GM21619 (cell line): ENCODE measurements at regions not wholly inside any gene's neighbourhood (a gene's known extent, or its start where the extent isn't known, plus 50 kb on each side); places are given as distances from the start of the nearest gene placed in this dataset.
"Not testable (repeated sequence)": the region's sequence is repeated elsewhere in the genome, so short reads cannot be mapped to it uniquely, and the experiment has no call there.

Experiments
- ATAC-seq: cut with Tn5 transposase; IDR thresholded peaks from one replicate; pipeline ENCODE4 v1.9.1; 2021; ENCODE audit not compliant: unreplicated experiment

DNA sequence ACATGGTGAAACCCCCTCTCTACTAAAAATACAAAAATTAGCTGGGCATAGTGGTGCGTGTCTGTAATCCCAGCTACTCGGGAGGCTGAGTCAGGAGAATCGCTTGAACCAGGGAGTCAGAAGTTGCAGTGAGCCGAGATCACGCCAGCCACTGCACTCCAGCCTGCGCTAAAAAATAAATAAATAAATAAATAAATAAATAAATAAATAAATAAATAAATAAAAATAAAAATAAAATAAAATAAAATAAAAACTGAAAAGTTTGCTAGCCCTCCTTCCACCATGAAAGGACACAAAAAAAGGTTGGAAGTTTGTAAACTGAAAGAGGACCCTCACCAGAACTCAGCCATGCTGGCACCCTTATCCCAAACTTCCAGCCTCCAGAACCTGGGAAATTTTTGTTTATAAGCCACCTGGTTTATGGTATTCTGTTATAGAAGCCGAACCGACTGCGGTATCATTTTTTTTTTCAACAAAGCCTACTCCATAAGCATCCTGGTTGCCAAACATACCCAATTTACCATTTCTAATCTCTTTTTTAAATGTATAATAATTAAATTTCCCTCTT is 448.2 kb downstream of the SEMA3D start:
- no peak for ATAC-seq

DNA sequence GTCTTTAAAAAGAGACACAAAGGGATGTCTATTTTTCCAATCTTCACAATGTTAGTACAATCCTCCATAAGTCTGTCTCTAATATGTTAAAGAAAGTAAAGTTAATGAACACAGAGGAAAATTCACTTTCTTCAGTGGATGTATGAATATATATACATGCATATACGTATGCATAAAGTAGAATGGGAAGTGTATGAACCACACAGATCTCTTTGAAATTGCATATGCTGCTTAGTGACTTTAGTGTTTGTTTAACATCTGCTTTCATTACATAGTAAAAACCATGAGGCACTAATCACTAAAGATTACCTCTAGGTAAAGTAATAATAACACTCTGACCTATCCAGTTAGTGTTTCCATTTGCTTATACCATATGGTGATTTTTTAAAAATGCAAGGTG is 451.2 kb downstream of the SEMA3D start:
- no peak for ATAC-seq

DNA sequence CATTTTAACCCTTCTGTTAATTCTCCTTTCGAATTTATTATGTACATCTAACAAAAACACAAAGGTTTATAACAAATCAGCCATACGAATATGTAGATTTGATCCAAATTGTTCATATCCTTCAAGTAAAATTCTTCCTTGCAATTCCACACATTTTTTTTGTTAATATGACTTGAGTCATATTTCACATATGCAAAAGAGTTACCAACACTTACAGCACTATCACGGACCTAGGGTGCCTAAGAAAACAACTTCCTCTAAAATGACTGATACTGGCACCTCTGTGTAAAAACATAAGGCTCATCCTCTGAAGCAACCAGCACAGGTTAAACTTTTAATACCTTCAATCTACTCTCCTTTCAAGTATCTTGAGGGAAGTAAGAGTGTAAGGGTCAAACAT is 451.8 kb downstream of the SEMA3D start:
- no peak for ATAC-seq

DNA sequence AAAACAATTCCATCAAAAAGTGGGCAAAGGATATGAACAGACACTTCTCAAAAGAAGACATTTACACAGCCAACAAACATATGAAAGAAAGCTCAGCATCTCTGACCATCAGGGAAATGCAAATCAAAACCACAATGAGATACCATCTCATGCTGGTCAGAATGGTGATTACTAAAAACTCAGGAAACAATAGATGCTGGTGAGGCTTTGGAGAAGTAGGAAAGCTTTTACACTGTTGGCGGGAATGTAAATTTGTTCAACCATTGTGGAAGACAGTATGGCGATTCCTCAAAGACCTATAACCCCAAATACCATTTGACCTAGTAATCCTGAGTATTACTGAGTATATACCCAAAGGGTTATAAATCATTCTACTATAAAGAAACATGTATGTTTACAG is 452.9 kb downstream of the SEMA3D start:
- ATAC-seq, result not testable (repeated sequence)

DNA sequence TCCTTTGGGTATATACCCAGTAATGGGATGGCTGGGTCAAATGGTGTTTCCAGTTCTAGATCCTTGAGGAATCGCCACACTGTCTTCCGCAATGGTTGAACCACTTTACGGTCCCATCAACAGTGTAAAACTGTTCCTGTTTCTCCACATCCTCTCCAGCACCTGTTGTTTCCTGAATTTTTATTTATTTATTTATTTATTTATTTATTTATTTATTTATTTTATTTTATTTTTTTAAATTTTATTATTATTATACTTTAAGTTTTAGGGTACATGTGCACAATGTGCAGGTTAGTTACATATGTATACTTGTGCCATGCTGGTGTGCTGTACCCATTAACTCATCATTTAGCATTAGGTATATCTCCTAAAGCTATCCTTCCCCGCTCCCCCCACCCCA is 456.0 kb downstream of the SEMA3D start:
- not testable (repeated sequence) for ATAC-seq

DNA sequence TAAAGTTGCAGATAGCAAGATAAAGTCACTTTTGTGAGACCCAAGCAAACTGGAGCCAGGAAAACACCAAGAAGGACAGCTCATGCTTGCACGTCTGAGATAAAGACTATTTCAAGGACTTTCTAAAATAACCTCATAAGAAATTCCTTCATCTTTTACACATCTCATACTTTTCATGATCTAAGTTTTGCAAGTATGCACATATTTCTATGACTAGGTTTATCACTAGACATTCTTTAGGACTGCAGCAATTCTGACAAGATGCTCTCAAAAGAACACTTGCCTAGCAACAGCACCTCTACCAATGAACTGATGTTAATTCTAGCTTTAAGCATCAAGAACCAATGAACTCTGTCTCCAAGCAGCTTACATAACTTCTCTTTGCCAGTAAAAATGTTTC is 457.6 kb downstream of the SEMA3D start:
- no peak for ATAC-seq

DNA sequence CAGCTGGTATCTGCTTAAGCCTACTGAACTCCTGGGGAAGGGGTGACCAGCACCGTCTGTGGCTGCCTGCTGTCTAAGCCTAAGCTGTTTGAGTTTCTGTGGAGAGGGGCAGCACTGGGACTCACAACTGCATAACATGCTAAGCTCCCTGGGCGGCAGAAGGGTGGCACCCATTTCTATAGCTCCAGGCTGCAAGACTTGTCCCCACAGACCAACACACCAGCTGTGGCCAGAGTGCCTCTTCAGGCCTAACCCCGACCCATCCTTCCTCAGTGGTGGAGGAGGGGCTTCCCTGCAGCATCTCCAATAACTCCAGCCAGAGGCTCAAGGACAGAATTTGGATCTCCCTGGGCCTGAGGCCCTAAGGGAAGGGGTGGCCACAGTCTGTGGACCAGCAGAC is 464.1 kb downstream of the SEMA3D start:
- no peak for ATAC-seq

DNA sequence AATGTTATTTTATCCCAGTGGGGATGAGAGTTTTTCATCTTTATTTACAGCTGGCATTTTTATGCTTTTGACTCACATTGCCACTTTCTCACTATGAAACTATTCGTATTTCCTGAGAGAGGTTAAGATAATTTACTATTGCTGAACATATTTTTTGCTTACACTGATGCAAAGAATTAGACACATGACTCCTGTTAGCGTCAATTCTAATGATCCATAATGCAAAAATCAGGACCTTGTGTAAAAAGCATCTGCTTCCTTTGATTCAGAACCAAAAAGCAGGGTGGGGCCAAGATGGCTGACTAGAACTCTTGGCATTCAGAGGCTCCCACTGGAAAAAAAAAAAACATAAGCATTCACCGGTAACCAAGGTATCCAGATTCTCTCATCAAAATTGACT is 464.8 kb downstream of the SEMA3D start:
- ATAC-seq, result no peak

DNA sequence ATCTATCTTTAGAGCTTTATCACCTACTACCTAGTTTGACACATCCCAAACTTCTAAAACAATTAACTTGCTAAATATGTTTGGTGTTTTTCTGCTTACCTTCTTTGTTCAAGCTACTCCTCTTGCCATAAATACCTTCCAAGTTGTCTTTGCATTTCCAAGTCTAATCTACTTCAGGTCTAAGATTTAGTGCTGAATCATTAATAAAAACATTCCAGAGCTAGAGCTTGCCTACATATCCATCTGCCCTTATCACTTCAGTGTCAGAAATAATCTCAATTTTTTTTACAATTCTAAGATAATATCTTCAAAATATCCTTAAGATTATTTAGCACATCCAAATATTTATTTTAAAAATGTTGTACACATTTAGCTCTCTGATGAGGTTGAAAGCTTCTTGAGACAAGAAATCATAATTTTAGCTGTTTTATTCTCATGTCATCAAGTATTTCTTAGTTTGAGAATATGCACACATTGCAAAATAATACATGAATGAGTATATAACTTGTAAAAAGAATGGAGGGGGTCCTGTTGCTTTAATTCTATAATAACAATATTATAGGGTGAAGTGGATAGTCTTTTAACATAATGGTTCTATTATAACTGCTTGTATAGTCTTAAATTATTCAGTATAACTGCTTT is 466.3 kb downstream of the SEMA3D start:
- no peak for ATAC-seq

DNA sequence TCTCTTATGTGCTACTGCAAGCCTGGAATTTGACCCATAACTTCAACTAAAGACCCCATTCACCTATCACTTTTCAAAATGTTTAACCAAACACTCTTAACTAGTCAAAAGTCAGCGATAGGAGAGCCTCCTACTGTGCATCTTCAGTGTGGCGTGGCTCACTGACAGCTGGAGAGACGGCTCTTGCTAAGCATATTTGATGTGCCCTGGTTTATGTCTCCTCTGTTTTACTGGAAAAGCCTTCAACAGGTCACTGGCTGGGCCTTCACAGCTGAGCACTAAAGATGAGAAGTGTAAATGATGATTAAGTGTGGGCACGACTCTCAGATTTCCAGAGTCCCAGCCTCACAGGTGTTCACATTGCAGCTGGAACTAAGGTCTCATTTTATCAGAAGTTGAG is 472.1 kb downstream of the SEMA3D start:
- no peak for ATAC-seq

DNA sequence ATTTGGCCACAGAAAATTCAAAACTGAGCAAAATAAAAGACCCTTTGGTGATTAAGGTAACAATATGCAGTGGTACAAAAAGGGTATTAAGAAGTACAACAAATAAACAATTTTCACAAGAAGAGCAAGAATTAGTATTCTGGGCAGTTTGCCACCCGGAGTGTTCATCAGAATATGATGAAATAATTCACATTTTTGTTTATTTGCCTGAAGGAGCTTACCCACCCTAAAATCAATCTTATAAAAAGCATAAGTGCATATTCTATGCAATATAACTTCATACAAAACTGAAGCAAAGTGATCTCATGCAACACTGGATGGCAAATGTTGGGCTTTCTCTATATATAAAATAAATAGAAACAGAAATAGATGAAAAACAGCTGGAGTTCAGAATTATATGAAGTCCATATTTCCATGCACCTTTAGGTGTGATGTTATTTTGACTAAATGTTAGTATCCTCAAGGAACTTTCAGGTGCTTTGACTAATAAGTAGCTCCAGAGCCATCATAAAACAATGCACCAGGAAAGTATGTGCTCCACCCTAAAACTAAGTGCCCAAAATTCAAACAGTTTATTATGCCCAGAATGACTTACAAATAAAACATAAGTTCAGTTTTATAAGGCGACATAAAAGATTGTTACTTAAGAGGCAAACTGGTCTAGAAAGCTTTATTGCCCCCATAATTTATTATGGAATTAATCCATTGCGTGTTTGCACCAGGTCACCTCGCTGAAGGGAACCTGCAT is 474.3 kb downstream of the SEMA3D start:
- no peak for ATAC-seq

DNA sequence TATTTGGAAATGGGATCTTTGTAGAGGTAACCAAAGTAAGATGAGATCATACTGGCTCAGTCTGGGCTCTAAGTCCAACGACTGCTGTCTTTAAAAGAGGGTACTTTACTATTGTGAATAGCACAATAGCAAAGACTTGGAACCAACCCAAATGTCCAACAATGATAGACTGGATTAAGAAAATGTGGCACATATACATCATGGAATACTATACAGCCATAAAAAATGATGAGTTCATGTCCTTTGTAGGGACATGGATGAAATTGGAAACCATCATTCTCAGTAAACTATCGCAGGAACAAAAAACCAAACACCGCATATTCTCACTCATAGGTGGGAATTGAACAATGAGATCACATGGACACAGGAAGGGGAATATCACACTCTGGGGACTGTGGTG is 476.3 kb downstream of the SEMA3D start:
- not testable (repeated sequence) for ATAC-seq

DNA sequence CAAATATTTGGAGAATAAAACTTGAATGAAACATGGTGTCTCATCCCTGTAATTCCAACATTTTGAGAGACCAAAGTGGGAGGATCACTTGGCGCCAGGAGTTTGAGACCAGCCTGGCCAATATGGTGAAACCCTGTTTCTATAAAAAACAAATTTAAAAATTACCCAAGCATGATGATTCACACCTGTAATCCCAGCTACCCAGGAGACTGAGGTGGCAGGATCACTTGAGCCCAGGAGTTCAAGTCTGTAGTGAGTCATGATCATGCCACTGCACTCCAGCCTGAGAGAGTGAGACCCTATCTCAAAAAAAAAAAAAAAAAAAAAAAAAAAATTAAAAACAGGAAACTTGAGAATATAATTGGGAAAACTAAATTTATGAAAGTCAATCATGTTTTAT is 481.1 kb downstream of the SEMA3D start:
- no peak for ATAC-seq

DNA sequence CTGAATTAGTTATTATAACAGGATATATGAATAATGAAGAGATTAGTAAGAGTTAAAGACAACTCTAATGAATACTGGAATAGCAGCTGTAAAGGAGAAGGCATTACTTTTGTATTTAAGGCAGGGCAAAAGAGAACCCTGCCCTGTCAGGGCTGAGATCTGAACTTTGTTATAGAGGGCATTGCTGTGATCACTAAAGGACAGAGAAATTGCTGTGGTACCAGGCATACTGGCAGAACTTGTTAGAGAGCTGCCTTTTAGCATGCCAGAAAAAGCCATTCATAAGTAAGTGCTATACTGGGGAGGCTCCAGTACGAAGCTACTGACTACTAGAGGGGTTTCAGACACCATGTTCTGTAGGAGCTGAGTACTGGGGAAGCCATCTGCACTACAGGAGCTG is 481.8 kb downstream of the SEMA3D start:
- ATAC-seq, result no peak

DNA sequence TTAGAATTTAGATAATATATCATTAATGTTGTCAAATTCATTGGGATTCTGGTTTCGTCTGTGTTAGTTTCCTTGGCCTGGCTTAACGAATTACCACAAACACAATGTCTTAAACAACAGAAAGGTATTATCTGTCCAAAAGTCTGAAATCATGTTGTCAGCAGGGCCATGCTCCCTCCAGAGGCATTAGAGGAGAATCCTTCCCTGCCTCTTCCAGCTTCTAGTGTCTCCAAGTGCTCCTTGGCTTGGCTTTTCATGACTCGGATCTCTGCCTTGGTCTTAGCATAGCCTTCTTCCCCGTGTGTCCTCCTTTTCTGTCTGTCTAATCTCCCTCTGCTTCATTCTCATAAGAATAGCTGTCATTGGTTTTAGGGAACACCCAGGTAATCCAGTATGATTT is 482.5 kb downstream of the SEMA3D start:
- ATAC-seq, result no peak

DNA sequence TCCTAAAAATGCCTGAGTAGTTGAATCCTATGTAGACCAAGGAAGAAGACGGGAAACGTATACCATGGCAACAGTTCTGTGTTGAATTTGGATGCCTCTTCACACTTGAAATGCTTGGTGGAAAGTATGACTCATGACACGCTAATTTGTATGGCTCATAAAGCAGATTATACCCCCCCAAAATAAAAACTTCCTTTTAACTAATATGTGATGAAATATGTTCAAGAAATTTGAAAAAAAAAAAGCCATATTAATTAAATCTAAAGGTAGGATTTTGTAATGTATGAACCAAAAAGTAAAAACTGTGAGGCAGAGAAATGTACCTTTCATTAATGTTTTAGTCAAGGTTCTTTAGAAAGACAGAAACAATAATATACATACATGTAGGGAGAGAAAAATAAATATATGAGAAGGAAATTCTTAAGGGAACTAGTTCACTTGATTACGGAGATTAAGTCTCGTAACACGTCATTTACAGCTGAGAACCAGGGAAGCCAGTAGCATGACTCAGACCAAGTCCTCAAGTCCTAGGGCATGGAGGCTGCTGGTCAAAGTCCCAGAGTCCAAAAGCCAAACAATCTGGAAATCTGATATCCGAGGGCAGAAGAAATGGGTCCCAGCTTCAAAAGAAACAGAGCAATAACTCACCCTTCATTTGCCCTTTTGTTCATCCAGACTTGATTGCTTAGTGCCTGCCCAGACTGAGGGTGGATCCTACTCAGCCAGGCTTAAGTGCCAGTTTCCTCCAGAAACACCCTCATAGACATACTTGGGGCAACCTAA is 485.1 kb downstream of the SEMA3D start:
- no peak for ATAC-seq

DNA sequence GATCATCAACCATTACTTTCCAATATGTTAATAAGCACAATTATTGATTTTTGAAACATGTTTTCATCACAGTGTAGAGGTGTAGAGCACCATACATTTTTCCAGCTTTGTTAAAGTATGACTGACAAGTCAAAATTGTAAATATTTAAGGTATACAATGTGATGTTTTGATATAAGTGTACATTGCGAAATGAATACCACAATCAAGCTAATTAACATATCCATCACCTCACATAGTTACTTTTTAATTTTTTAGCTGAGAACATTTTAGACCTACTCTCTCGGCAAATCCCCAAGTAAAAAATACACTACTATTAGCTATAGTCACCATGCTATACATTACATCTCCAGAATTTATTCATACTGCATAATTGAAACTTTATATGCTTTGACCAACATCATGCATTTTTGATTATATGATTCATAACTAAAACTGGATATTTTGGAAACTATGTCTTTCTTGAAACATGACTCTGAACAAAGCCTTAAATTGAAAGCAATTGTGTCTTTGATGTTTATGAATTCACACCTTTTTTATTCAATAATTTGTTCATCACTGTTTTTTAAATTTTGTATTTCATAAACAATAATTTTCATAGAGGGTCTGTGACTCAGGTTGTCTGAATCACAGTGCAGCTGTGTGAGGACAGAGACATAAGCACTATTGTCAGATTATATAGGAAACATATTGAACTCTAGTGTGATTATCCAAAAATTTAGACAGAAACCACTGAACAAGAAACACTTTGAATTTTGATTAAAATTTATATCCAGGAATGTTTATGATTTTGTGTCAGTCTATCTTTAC is 486.1 kb downstream of the SEMA3D start:
- no peak for ATAC-seq

DNA sequence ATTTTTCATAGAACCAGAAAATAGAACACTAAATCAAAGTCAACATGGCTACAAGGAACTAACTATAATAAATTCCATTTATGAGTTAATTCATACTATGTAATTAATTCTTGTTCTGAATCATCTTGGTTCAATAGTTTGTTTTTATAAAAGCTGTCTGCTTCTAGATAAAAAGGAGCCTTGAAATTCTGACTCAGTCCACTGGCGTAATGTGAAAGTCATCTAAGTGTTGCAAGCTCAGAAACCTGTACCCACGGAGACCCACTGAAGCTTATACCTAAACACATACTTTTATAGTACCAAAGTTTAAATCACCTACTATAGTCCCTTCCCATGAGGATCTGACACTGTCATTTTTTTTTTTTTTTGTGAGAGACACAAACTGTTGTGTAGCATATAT is 489.4 kb downstream of the SEMA3D start:
- ATAC-seq, result no peak

DNA sequence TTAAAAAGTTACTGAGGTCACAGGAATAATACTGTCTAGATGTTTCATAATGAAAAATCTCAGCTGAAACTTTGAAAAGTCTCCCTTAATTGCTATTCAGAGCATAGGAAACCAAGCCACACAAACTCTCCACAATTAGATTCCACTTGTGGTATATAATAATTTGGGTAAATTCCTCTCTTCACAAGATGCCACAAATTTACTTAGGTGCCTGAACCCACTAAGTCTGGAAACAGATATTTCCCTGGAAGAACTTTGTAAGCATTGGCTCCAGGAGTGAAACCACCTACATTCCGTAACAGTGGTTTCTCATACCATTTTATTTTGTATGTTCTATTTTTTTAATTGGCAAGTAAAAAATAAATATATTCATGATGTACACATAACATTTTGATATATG is 493.4 kb downstream of the SEMA3D start:
- ATAC-seq, result no peak

DNA sequence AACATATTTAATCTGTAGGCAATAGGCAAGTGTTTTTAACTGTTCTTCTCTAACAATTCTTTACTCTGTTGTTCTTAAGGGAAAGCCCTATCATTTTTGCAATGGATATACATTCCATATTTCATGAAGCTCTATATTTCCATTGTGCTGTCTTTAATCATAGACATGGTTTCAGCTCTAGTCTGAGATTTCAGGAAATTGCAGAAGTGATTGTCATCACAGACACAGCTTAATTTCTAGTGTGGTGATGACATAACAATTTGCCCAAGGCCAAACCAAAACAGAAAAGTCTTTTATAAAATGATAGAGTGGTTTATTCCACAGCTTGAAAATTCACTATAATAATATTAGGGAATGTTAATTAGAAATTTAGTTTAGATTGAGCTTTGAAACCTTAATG is 494.1 kb upstream of the SEMA3A start:
- ATAC-seq, result no peak

DNA sequence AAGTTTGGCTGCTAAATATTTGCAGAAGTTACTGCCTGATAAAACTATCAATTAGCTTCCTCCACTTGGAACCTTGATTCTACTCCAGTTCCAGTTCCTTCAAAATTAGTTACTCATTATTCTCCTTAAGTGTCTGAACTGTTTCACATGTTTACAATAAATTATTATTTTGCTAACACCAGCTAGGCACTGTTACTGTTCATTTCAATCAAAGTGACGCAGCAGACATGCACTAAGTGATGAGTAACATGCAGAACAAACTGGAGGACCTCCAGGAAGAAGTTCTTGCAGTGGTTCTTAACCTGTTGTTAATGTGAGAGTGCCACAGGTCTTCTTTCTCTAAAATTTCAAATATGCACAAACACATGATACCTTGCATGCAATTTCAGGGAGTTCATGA is 491.8 kb upstream of the SEMA3A start:
- ATAC-seq, result no peak
